ENCODE measurements at regions not wholly inside any gene's neighbourhood (a gene's known extent, or its start where the extent isn't known, plus 50 kb on each side); places are given as distances from the start of the nearest gene placed in this dataset.

GRCh38 chr7:125122173-125122572 lies 192.5 kb upstream of the POT1 start:
- no peak for TF ChIP-seq POLR2A (IDR thresholded peaks at IDR 0.05)
- TF ChIP-seq, protein P1, sequence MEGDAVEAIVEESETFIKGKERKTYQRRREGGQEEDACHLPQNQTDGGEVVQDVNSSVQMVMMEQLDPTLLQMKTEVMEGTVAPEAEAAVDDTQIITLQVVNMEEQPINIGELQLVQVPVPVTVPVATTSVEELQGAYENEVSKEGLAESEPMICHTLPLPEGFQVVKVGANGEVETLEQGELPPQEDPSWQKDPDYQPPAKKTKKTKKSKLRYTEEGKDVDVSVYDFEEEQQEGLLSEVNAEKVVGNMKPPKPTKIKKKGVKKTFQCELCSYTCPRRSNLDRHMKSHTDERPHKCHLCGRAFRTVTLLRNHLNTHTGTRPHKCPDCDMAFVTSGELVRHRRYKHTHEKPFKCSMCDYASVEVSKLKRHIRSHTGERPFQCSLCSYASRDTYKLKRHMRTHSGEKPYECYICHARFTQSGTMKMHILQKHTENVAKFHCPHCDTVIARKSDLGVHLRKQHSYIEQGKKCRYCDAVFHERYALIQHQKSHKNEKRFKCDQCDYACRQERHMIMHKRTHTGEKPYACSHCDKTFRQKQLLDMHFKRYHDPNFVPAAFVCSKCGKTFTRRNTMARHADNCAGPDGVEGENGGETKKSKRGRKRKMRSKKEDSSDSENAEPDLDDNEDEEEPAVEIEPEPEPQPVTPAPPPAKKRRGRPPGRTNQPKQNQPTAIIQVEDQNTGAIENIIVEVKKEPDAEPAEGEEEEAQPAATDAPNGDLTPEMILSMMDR (IDR thresholded peaks at IDR 0.05) = no peak
